Common myeloid progenitor, CD34-positive (primary cell): ENCODE measurements at regions not wholly inside any gene's neighbourhood (a gene's known extent, or its start where the extent isn't known, plus 50 kb on each side); places are given as distances from the start of the nearest gene placed in this dataset.
"Not testable (repeated sequence)": the region's sequence is repeated elsewhere in the genome, so short reads cannot be mapped to it uniquely, and the experiment has no call there.

Source experiments
- CTCF ChIA-PET: fragments of 350-600 bp; sonication (Branson Sonifier 250); formaldehyde crosslinking; loops from one replicate; lab custom pipeline; 2021; ENCODE audit warnings: antibody characterized with exemption; lab: Charles Lee
- POLR2A ChIA-PET: fragments of 350-600 bp; sonication (Branson Sonifier 250); formaldehyde crosslinking; loops from one replicate; lab custom pipeline; 2021; ENCODE audit warnings: antibody characterized with exemption; lab: Charles Lee
- DNase-seq, 3 donors: peaks; one replicate each; pipeline versions ENCODE4 v3.0.0 to v3.0.0-alpha.2; 2013
- H3K27ac ChIP-seq, 2 experiments: 1 replicate in 1 of 2; 2 replicates in 1 of 2; pipeline ENCODE4 v1.7.0; 2013; ENCODE audit warnings: inconsistent platforms in 2 of 2, low read length in 2 of 2, mild to moderate bottlenecking in 2 of 2, low read depth in 1 of 2, moderate library complexity in 1 of 2; ENCODE audit not compliant: severe bottlenecking in 2 of 2, insufficient read depth in 1 of 2, poor library complexity in 1 of 2
- H3K27me3 ChIP-seq, 5 experiments: replicated peaks in 2 of 5; 1 replicate in 3 of 5; 2 replicates in 2 of 5; pipeline versions ENCODE4 v1.6.1 to v1.7.0; 2013; ENCODE audit warnings: low read length in 4 of 5, mild to moderate bottlenecking in 2 of 5, moderate library complexity in 2 of 5, inconsistent platforms in 1 of 5; ENCODE audit not compliant: insufficient read depth in 5 of 5, control insufficient read depth in 4 of 5
- H3K36me3 ChIP-seq, 4 experiments: 1 replicate in 2 of 4; 2 replicates in 2 of 4; pipeline versions ENCODE4 v1.6.1 to v1.7.0; 2013; ENCODE audit warnings: low read length in 3 of 4, control low read depth in 1 of 4, mild to moderate bottlenecking in 1 of 4; ENCODE audit not compliant: control insufficient read depth in 4 of 4, insufficient read depth in 4 of 4
- H3K4me1 ChIP-seq, 4 experiments: 1 replicate in 3 of 4; 2 replicates in 1 of 4; pipeline versions ENCODE4 v1.6.1 to v1.7.1; 2013; ENCODE audit warnings: low read length in 3 of 4, mild to moderate bottlenecking in 3 of 4, control low read depth in 1 of 4, inconsistent platforms in 1 of 4, moderate library complexity in 1 of 4; ENCODE audit not compliant: control insufficient read depth in 4 of 4, insufficient read depth in 4 of 4; ENCODE audit errors: control extremely low read depth in 1 of 4
- H3K4me3 ChIP-seq, 7 experiments: 1 replicate in 4 of 7; 2 replicates in 3 of 7; pipeline versions ENCODE4 v1.5.1 to v1.7.0; 2013; ENCODE audit warnings: mild to moderate bottlenecking in 7 of 7, low read length in 6 of 7, moderate library complexity in 6 of 7, inconsistent platforms in 2 of 7, low read depth in 2 of 7, control low read depth in 1 of 7; ENCODE audit not compliant: insufficient read depth in 4 of 7, control insufficient read depth in 1 of 7; ENCODE audit errors: extremely low read depth in 1 of 7
- H3K9me3 ChIP-seq, 5 experiments: 1 replicate in 4 of 5; 2 replicates in 1 of 5; pipeline versions ENCODE4 v1.6.1 to v1.7.1; 2013; ENCODE audit warnings: low read length in 4 of 5, mild to moderate bottlenecking in 2 of 5, inconsistent platforms in 1 of 5, low read depth in 1 of 5, moderate library complexity in 1 of 5; ENCODE audit not compliant: control insufficient read depth in 4 of 5, insufficient read depth in 2 of 5; ENCODE audit errors: control extremely low read depth in 1 of 5
- WGBS: methylation state at CpG from one replicate; pipeline ENCODE4 v1.1.5; 2013; ENCODE audit not compliant: insufficient coverage; 5-methylcytosine and 5-hydroxymethylcytosine counted together

- H3K4me3 ChIP-seq = no peak overlapping the region
- ChIA-PET POLR2A (no interaction called here), CTCF (no interaction called here)
- H3K27me3 ChIP-seq = peaks cover 0 to 2% (median 0%) of the 10 kb centered on the region in 5 experiments
- no peak for DNase-seq
- H3K9me3 ChIP-seq = peaks cover 0 to 13% (median 0%) of the 10 kb centered on the region in 5 experiments
- H3K27ac ChIP-seq = no peak overlapping the region
- no peaks in the 10 kb centered on the region for H3K4me1 ChIP-seq
- WGBS = 90% methylated on average over 1 of the region's 1 CpG
- H3K36me3 ChIP-seq = no peaks in the 10 kb centered on the region
Measured at GRCh38 chr1:30464187-30464617, 259.2 kb downstream of the MATN1 start.

GRCh38 chr1:30462826-30463425 is 260.5 kb downstream of the MATN1 start:
- ChIA-PET POLR2A (interaction anchor here (0.6 kb wide), 1 partner anchor 87 kb away, joined by 3 read pairs; no protein-coding TSS in a partner anchor), CTCF (no interaction called here)
- peaks cover 0 to 2% (median 0%) of the 10 kb centered on the region in 5 experiments for H3K27me3 ChIP-seq
- peaks cover 0 to 13% (median 0%) of the 10 kb centered on the region in 5 experiments for H3K9me3 ChIP-seq
- DNase-seq = no peak
- no peaks in the 10 kb centered on the region for H3K4me1 ChIP-seq
- no peak overlapping the region for H3K4me3 ChIP-seq
- H3K36me3 ChIP-seq = no peaks in the 10 kb centered on the region
- no peak overlapping the region for H3K27ac ChIP-seq
- WGBS = 79% methylated on average over 10 of the region's 10 CpGs

GRCh38 chr1:30462166-30462565 is 261.2 kb downstream of the MATN1 start:
- Histone ChIP-seq H3K4me1 (no peaks in the 10 kb centered on the region), H3K9me3 (peaks cover 0 to 13% (median 0%) of the 10 kb centered on the region in 5 experiments)
- POLR2A ChIA-PET = no interaction called here

GRCh38 chr1:30461640-30462039 is 261.7 kb downstream of the MATN1 start:
- Histone ChIP-seq H3K9me3 (peaks cover 0 to 13% (median 0%) of the 10 kb centered on the region in 5 experiments), H3K36me3 (no peaks in the 10 kb centered on the region), H3K4me3 (no peak overlapping the region), H3K4me1 (no peaks in the 10 kb centered on the region), H3K27ac (no peak overlapping the region), H3K27me3 (peaks cover 0 to 2% (median 0%) of the 10 kb centered on the region in 5 experiments)
- ChIA-PET POLR2A (no interaction called here), CTCF (no interaction called here)
- DNase-seq = no peak

More at GRCh38 chr1:30462166-30462565, 261.2 kb downstream of the MATN1 start:
- Histone ChIP-seq H3K36me3 (no peaks in the 10 kb centered on the region), H3K4me3 (no peak overlapping the region), H3K27ac (no peak overlapping the region), H3K27me3 (peaks cover 0 to 2% (median 0%) of the 10 kb centered on the region in 5 experiments)
- 90% methylated on average over 2 of the region's 4 CpGs for WGBS
- DNase-seq = no peak
- CTCF ChIA-PET = no interaction called here

- CTCF ChIA-PET = no interaction called here
- WGBS = 11% methylated on average over 1 of the region's 1 CpG
- POLR2A ChIA-PET = interaction anchor here (0.6 kb wide), 1 partner anchor 843 kb away, joined by 3 read pairs; no protein-coding TSS in a partner anchor
- H3K27ac ChIP-seq = no peak overlapping the region
- no peak for DNase-seq
- peaks cover 0 to 13% (median 0%) of the 10 kb centered on the region in 5 experiments for H3K9me3 ChIP-seq
- no peaks in the 10 kb centered on the region for H3K4me1 ChIP-seq
- no peaks in the 10 kb centered on the region for H3K36me3 ChIP-seq
- no peak overlapping the region for H3K4me3 ChIP-seq
- H3K27me3 ChIP-seq = peaks cover 0 to 2% (median 0%) of the 10 kb centered on the region in 5 experiments
Measured at GRCh38 chr1:30460661-30461060, 262.7 kb downstream of the MATN1 start.

- H3K36me3 ChIP-seq, H3K4me3 ChIP-seq, POLR2A ChIA-PET, CTCF ChIA-PET, H3K4me1 ChIP-seq, H3K27me3 ChIP-seq, H3K27ac ChIP-seq, DNase-seq: not testable (repeated sequence)
- WGBS = 86% methylated on average over 12 of the region's 13 CpGs
- peaks cover 0 to 13% (median 0%) of the 10 kb centered on the region in 5 experiments for H3K9me3 ChIP-seq
Measured at GRCh38 chr1:30458730-30459485, 264.5 kb downstream of the MATN1 start.

- Histone ChIP-seq H3K4me3 (no peak overlapping the region), H3K9me3 (no peaks in the 10 kb centered on the region), H3K36me3 (no peaks in the 10 kb centered on the region), H3K4me1 (no peaks in the 10 kb centered on the region), H3K27me3 (peaks cover 0 to 3% (median 0%) of the 10 kb centered on the region in 5 experiments), H3K27ac (no peak overlapping the region)
- DNase-seq = no peak
- POLR2A ChIA-PET = no interaction called here
- whole genome bisulfite sequencing = no CpG with 5 or more reads among the region's 2 CpGs
- CTCF ChIA-PET = no interaction called here
Measured at GRCh38 chr1:30452925-30453324, 270.5 kb downstream of the MATN1 start.
